ENCODE measurements at regions not wholly inside any gene's neighbourhood (a gene's known extent, or its start where the extent isn't known, plus 50 kb on each side); places are given as distances from the start of the nearest gene placed in this dataset.
A peak's percentile ranks its signal among the peaks of the same experiment; 100 is the strongest.

GRCh38 chrX:151796576-151796975, 62.0 kb downstream of the CNGA2 start:
- DNase-seq: no peak
- in situ Hi-C loops (cut with HindIII; ENCODE audit: low pct_ligation_motif_present, low pct_unique_long_range_greater_than_20kb, low sequenced_read_pairs): no loop called here

GRCh38 chrX:151801980-151802379, 67.4 kb downstream of the CNGA2 start:
- DNase-seq: peak; percentile 1
- in situ Hi-C loops (cut with HindIII; ENCODE audit: low pct_ligation_motif_present, low pct_unique_long_range_greater_than_20kb, low sequenced_read_pairs): no loop called here

GRCh38 chrX:151806967-151807540, 72.5 kb downstream of the CNGA2 start:
- DNase-seq: no peak
- in situ Hi-C loops (cut with HindIII; ENCODE audit: low pct_ligation_motif_present, low pct_unique_long_range_greater_than_20kb, low sequenced_read_pairs): no loop called here

GRCh38 chrX:151812661-151813060, 78.1 kb downstream of the CNGA2 start:
- DNase-seq: no peak
- in situ Hi-C loops (cut with HindIII; ENCODE audit: low pct_ligation_motif_present, low pct_unique_long_range_greater_than_20kb, low sequenced_read_pairs): no loop called here

- in situ Hi-C loops (cut with HindIII; ENCODE audit: low pct_ligation_motif_present, low pct_unique_long_range_greater_than_20kb, low sequenced_read_pairs): no loop called here
- DNase-seq: no peak
These were observed 80.2 kb downstream of the CNGA2 start for GRCh38 chrX:151814767-151815166.

- in situ Hi-C loops (cut with HindIII; ENCODE audit: low pct_ligation_motif_present, low pct_unique_long_range_greater_than_20kb, low sequenced_read_pairs): no loop called here
- DNase-seq: no peak
These were observed 80.9 kb downstream of the CNGA2 start for GRCh38 chrX:151815398-151815797.

- DNase-seq: no peak
- in situ Hi-C loops (cut with HindIII; ENCODE audit: low pct_ligation_motif_present, low pct_unique_long_range_greater_than_20kb, low sequenced_read_pairs): no loop called here
These were observed 82.4 kb downstream of the CNGA2 start for GRCh38 chrX:151816934-151817333.

- no peak for DNase-seq
- in situ Hi-C loops (cut with HindIII; ENCODE audit: low pct_ligation_motif_present, low pct_unique_long_range_greater_than_20kb, low sequenced_read_pairs): no loop called here
These were observed 84.3 kb downstream of the CNGA2 start for GRCh38 chrX:151818828-151819227.

- in situ Hi-C loops (cut with HindIII; ENCODE audit: low pct_ligation_motif_present, low pct_unique_long_range_greater_than_20kb, low sequenced_read_pairs): no loop called here
- no peak for DNase-seq
These were observed 86.7 kb downstream of the CNGA2 start for GRCh38 chrX:151821226-151821625.

- no peak for DNase-seq
- in situ Hi-C loops (cut with HindIII; ENCODE audit: low pct_ligation_motif_present, low pct_unique_long_range_greater_than_20kb, low sequenced_read_pairs): no loop called here
These were observed 87.7 kb upstream of the MAGEA4 start for GRCh38 chrX:151825007-151825406.

GRCh38 chrX:151825925-151826485, 86.7 kb upstream of the MAGEA4 start:
- in situ Hi-C loops (cut with HindIII; ENCODE audit: low pct_ligation_motif_present, low pct_unique_long_range_greater_than_20kb, low sequenced_read_pairs): no loop called here
- no peak for DNase-seq

- no peak for DNase-seq
- in situ Hi-C loops (cut with HindIII; ENCODE audit: low pct_ligation_motif_present, low pct_unique_long_range_greater_than_20kb, low sequenced_read_pairs): no loop called here
These were observed 84.1 kb upstream of the MAGEA4 start for GRCh38 chrX:151828439-151829080.

GRCh38 chrX:151830911-151831310, 81.8 kb upstream of the MAGEA4 start:
- in situ Hi-C loops (cut with HindIII; ENCODE audit: low pct_ligation_motif_present, low pct_unique_long_range_greater_than_20kb, low sequenced_read_pairs): no loop called here
- no peak for DNase-seq

GRCh38 chrX:151852294-151852693, 60.4 kb upstream of the MAGEA4 start:
- in situ Hi-C loops (cut with HindIII; ENCODE audit: low pct_ligation_motif_present, low pct_unique_long_range_greater_than_20kb, low sequenced_read_pairs): no loop called here
- DNase-seq: peak; percentile 1

- DNase-seq: no peak
- in situ Hi-C loops (cut with HindIII; ENCODE audit: low pct_ligation_motif_present, low pct_unique_long_range_greater_than_20kb, low sequenced_read_pairs): no loop called here
These were observed 57.8 kb upstream of the MAGEA4 start for GRCh38 chrX:151854726-151855495.

- in situ Hi-C loops (cut with HindIII; ENCODE audit: low pct_ligation_motif_present, low pct_unique_long_range_greater_than_20kb, low sequenced_read_pairs): no loop called here
These were observed 53.2 kb upstream of the MAGEA4 start for GRCh38 chrX:151859481-151859880.

GRCh38 chrX:151860827-151861226, 51.9 kb upstream of the MAGEA4 start:
- DNase-seq: no peak
- in situ Hi-C loops (cut with HindIII; ENCODE audit: low pct_ligation_motif_present, low pct_unique_long_range_greater_than_20kb, low sequenced_read_pairs): no loop called here

More at GRCh38 chrX:151859481-151859880, 53.2 kb upstream of the MAGEA4 start:
- DNase-seq: no peak

Data from ACHN (cell line).